GM12878 (cell line): ENCODE measurements at regions not wholly inside any gene's neighbourhood (a gene's known extent, or its start where the extent isn't known, plus 50 kb on each side); places are given as distances from the start of the nearest gene placed in this dataset.
A peak's percentile ranks its signal among the peaks of the same experiment; 100 is the strongest.

ENCODE experiments used
- ATAC-seq: fragments of 200-7000 bp; cut with Tn5 transposase; 3 replicates; pipeline ENCODE4 v1.9.1; 2020; ENCODE audit warnings: mild to moderate bottlenecking, moderate library complexity
- BruUV-seq: library from RNA; stranded (reverse); fragments of 400-500 nt; replicated peaks from 2 replicates; lab custom pipeline; 2021; lab: Mats Ljungman, UMichigan
- CTCF ChIA-PET: fragments of 300-600 bp; sonication (Branson Sonifier 250); formaldehyde crosslinking; extraction: SDS; loops from one replicate; lab custom pipeline; 2021; ENCODE audit warnings: inconsistent platforms; lab: Yijun Ruan, JAX
- POLR2A ChIA-PET: fragments of 350-600 bp; formaldehyde crosslinking; extraction: SDS; loops from one replicate; lab custom pipeline; 2021; ENCODE audit warnings: inconsistent platforms; lab: Charles Lee
- RAD21 ChIA-PET: fragments of 300-600 bp; sonication (Branson Sonifier 250); formaldehyde crosslinking; loops from one replicate; lab custom pipeline; 2023; ENCODE audit warnings: antibody characterized with exemption; ENCODE audit not compliant: unreplicated experiment; lab: Charles Lee
- SMC1A ChIA-PET: fragments of 300-600 bp; sonication (Branson Sonifier 250); formaldehyde crosslinking; loops from one replicate; lab custom pipeline; 2023; ENCODE audit not compliant: unreplicated experiment, uncharacterized antibody; lab: Charles Lee
- DNase-seq: peaks from one replicate; pipeline ENCODE4 v3.0.0-alpha.2; 2011; ENCODE audit warnings: low read depth, low spot score
- FAIRE-seq: peaks from 3 replicates; lab custom pipeline; 2011; peaks lifted over from hg19 to GRCh38; lab: Jason Lieb, UNC
- H2AFZ ChIP-seq: 2 replicates; pipeline ENCODE4 v1.6.0; 2011; ENCODE audit warnings: low read depth, low read length, control low read depth; ENCODE audit not compliant: control insufficient read depth
- H3K27ac ChIP-seq: 2 replicates; pipeline ENCODE4 v1.5.1; 2011; ENCODE audit warnings: control low read depth; ENCODE audit not compliant: control insufficient read depth, insufficient read depth
- H3K27me3 ChIP-seq, 2 experiments: replicated peaks in 1 of 2; 2 replicates each; pipeline versions ENCODE4 v1.6.0 to v1.6.1; 2011; ENCODE audit warnings: low read length in 1 of 2; ENCODE audit not compliant: control insufficient read depth in 2 of 2, insufficient read depth in 2 of 2
- H3K36me3 ChIP-seq, 2 experiments: 2 replicates each; pipeline ENCODE4 v1.5.1; 2011; ENCODE audit warnings: low read length in 1 of 2; ENCODE audit not compliant: control insufficient read depth in 2 of 2, insufficient read depth in 2 of 2
- H3K4me1 ChIP-seq: 2 replicates; pipeline ENCODE4 v1.6.1; 2011; ENCODE audit warnings: mild to moderate bottlenecking, low read length, moderate library complexity, mixed read lengths; ENCODE audit not compliant: control insufficient read depth, insufficient read depth
- H3K4me2 ChIP-seq: 2 replicates; pipeline ENCODE4 v1.6.0; 2011; ENCODE audit warnings: control low read depth; ENCODE audit not compliant: control insufficient read depth, insufficient read depth
- H3K4me3 ChIP-seq: fragments of 200-600 bp; sonication (generic); 2 replicates; pipeline ENCODE4 v1.5.1; 2016
- H3K79me2 ChIP-seq: 2 replicates; pipeline ENCODE4 v1.6.0; 2011; ENCODE audit warnings: low read length; ENCODE audit not compliant: control insufficient read depth, insufficient read depth
- H3K9ac ChIP-seq: 2 replicates; pipeline ENCODE4 v1.8.0; 2011; ENCODE audit warnings: low read length, control low read depth, mixed read lengths; ENCODE audit not compliant: control insufficient read depth, insufficient read depth
- H3K9me3 ChIP-seq: replicated peaks from 3 replicates; pipeline ENCODE4 v1.5.1; 2011; ENCODE audit warnings: mild to moderate bottlenecking, low read length; ENCODE audit not compliant: control insufficient read depth, insufficient read depth
- H4K20me1 ChIP-seq: 2 replicates; pipeline ENCODE4 v1.6.0; 2011; ENCODE audit not compliant: control insufficient read depth, insufficient read depth
- ATF2 ChIP-seq: IDR thresholded peaks from 2 replicates; pipeline ENCODE4 v1.6.1; 2012; ENCODE audit warnings: low read length, inconsistent platforms
- CREM ChIP-seq: IDR thresholded peaks from 2 replicates; pipeline ENCODE4 v1.6.1; 2014; ENCODE audit warnings: antibody characterized with exemption, low read depth
- JUNB ChIP-seq: IDR thresholded peaks from 2 replicates; pipeline ENCODE4 v1.6.1; 2016; ENCODE audit warnings: antibody characterized with exemption, mild to moderate bottlenecking
- MEF2A ChIP-seq: IDR thresholded peaks from 2 replicates; pipeline ENCODE4 v1.6.1; 2011; ENCODE audit warnings: low read depth, mild to moderate bottlenecking, low read length, moderate library complexity; ENCODE audit not compliant: insufficient read depth
- MTA3 ChIP-seq: IDR thresholded peaks from 2 replicates; pipeline ENCODE4 v1.6.1; 2012; ENCODE audit warnings: low read length, inconsistent platforms, borderline replicate concordance
- NR2C2 ChIP-seq: IDR thresholded peaks from 2 replicates; pipeline ENCODE4 v1.6.1; 2011; ENCODE audit warnings: borderline replicate concordance, low read depth; ENCODE audit not compliant: control insufficient read depth, insufficient read length
- PML ChIP-seq: IDR thresholded peaks from 2 replicates; pipeline ENCODE4 v1.6.1; 2012; ENCODE audit warnings: low read length, inconsistent platforms
- WGBS: methylation state at CpG from one replicate; pipeline ENCODE4 v1.1.6; 2016; ENCODE audit warnings: low lambda C conversion rate; ENCODE audit not compliant: insufficient replicate concordance, insufficient coverage; ENCODE audit errors: missing lambda C conversion rate; 5-methylcytosine and 5-hydroxymethylcytosine counted together
- in situ Hi-C: fragments of 300-500 bp; cut with MboI; formaldehyde crosslinking; loops from 9 replicates; pipeline ENCODE4 v1.14.3; 2018; ENCODE audit warnings: mixed read lengths
- intact Hi-C: fragments of 100-400 bp; cut with micrococcal nuclease; formaldehyde crosslinking; loops from one replicate; pipeline ENCODE4 v1.14.2; 2022; ENCODE audit not compliant: unreplicated experiment

- TF ChIP-seq JUNB (peak; percentile 86), PML (peak; percentile 24; the same call in 1 of the 2 replicates), MEF2A (0 out of 2 replicates have a peak, but pooled peaks have one; percentile 11), MTA3 (no peak; the same call in 1 of the 2 replicates), CREM (peak; percentile 61; the same call in 1 of the 2 replicates), ATF2 (0 out of 2 replicates have a peak, but pooled peaks have one; percentile 33)
Observed at GRCh38 chr4:175927121-175927520, 115.1 kb upstream of the GPM6A start (continued).

GRCh38 chr4:175929441-175929840 is 117.4 kb upstream of the GPM6A start:
- no peaks in the 10 kb centered on the region for H4K20me1 ChIP-seq
- no peaks in the 10 kb centered on the region for H3K79me2 ChIP-seq
- ChIA-PET RAD21 (no interaction called here), POLR2A (no interaction called here), SMC1A (no interaction called here), CTCF (interaction anchor here (1.0 kb wide), 1 partner anchor 412 kb away, joined by 3 read pairs; no protein-coding TSS in a partner anchor)
- no TSS peak for BruUV-seq
- no peak overlapping the region for H3K27ac ChIP-seq
- intact Hi-C loops (no loop called here), in situ Hi-C loops (no loop called here)
- no peak for DNase-seq
- H3K4me1 ChIP-seq: no peaks in the 10 kb centered on the region
- FAIRE-seq: no peak
- peak; percentile 18; the same call in 1 of the 3 replicates for ATAC-seq
- 0% methylated on average over 3 of the region's 3 CpGs for WGBS
- H3K9me3 ChIP-seq: no peaks in the 10 kb centered on the region
- H3K4me3 ChIP-seq: no peak overlapping the region
- H3K9ac ChIP-seq: no peak overlapping the region
- no peaks in the 10 kb centered on the region for H3K27me3 ChIP-seq
- TF ChIP-seq NR2C2: no peak
- no peak overlapping the region for H2AFZ ChIP-seq
- no peak overlapping the region for H3K4me2 ChIP-seq
- no peaks in the 10 kb centered on the region for H3K36me3 ChIP-seq
